Activated T-cell treated with anti-CD3 and anti-CD28 coated beads, Interleukin-2, amount 50 U/mL, for 4 hours (primary cell): ENCODE measurements at regions not wholly inside any gene's neighbourhood (a gene's known extent, or its start where the extent isn't known, plus 50 kb on each side); places are given as distances from the start of the nearest gene placed in this dataset.

Experiments used
- ATAC-seq, 2 donors: fragments of 200-7000 bp; cut with Tn5 transposase; one replicate each; pipeline ENCODE4 v1.10.0; 2021
- DNase-seq: peaks from one replicate; pipeline ENCODE4 v3.0.0-alpha.2; 2020
- H3K27me3 Mint-ChIP-seq: one replicate; pipeline ENCODE4 v1.8.0; 2021; ENCODE audit warnings: low read depth, mixed read lengths
- H3K36me3 Mint-ChIP-seq: one replicate; pipeline ENCODE4 v1.8.0; 2022; ENCODE audit warnings: mixed read lengths; ENCODE audit not compliant: insufficient read depth
- H3K4me1 Mint-ChIP-seq: one replicate; pipeline ENCODE4 v1.8.0; 2021; ENCODE audit warnings: low read depth, mixed read lengths
- H3K4me3 Mint-ChIP-seq: one replicate; pipeline ENCODE4 v1.8.0; 2021; ENCODE audit warnings: mild to moderate bottlenecking, moderate library complexity, mixed read lengths
- H3K9me3 Mint-ChIP-seq: one replicate; pipeline ENCODE4 v1.8.0; 2021; ENCODE audit warnings: mixed read lengths

DNA sequence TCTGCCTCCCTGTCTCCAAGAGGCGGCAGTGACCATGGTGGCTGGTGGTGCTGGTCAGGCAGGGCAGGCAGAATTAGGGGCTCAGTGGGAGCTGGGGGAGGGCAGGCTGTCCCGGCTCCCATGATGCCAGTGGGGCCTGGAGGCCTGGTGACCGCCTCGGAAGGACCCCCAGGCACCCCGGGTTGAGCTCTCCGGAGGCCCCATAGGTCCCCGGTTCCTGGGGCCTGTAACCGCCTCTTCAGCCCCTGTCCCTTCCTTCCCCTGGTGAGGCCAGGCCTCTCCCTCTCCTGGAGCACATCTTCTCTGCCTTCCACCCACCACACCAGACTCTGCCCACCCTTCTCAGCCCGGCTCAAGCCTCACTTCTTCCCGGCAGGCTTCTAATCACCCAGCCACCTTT lies 117.7 kb upstream of the GSC start:
- no peaks in the 10 kb centered on the region for H3K36me3 Mint-ChIP-seq
- no peak overlapping the region for H3K4me3 Mint-ChIP-seq
- H3K9me3 Mint-ChIP-seq = no peaks in the 10 kb centered on the region
- ATAC-seq (no peak), DNase-seq (no peak)
- no peaks in the 10 kb centered on the region for H3K4me1 Mint-ChIP-seq
- H3K27me3 Mint-ChIP-seq = peaks cover 3% of the 10 kb centered on the region

- H3K4me1 Mint-ChIP-seq = no peaks in the 10 kb centered on the region
- DNase-seq (no peak), ATAC-seq (no peak)
- no peak overlapping the region for H3K4me3 Mint-ChIP-seq
- H3K27me3 Mint-ChIP-seq = peaks cover 3% of the 10 kb centered on the region
- H3K36me3 Mint-ChIP-seq = no peaks in the 10 kb centered on the region
- H3K9me3 Mint-ChIP-seq = no peaks in the 10 kb centered on the region
Measured at GRCh38 chr14:94886931-94887330, 117.0 kb upstream of the GSC start.

- Mint-ChIP-seq H3K9me3 (no peaks in the 10 kb centered on the region), H3K4me1 (no peaks in the 10 kb centered on the region), H3K36me3 (no peaks in the 10 kb centered on the region), H3K4me3 (no peak overlapping the region), H3K27me3 (peaks cover 3% of the 10 kb centered on the region)
- DNase-seq (no peak), ATAC-seq (no peak)
Measured at GRCh38 chr14:94885481-94886155, 115.7 kb upstream of the GSC start.

DNA sequence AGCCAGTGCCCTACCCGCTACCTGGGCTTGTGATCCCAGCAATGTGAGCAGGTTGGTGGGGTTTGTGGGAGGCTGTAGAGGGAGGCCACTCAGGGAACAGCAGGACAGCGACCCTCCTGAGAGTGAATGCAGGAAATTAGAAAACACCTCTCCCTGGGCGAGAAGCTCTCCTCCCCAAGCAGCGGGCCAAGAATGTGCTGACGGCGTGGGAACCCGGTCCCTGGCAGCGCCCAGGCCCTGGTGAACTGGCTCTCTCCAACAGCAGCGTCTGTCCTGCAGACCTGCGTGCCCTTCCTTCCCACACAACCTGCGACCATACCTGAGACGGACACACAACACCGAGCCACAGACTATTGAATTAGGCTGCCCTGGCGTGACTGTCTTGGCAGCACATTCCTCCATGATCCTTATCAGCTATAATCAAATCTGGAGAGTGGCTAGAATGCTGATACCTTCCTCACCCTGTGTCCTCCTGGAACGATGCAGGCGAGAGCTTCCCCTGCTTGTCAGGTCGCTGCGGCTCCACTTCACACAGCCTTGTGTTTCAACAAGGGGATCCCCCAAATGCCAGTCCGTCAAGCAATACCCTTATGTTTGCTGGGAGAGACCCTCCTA lies 114.8 kb upstream of the GSC start:
- ATAC-seq = no peak
- no peaks in the 10 kb centered on the region for H3K4me1 Mint-ChIP-seq
- H3K9me3 Mint-ChIP-seq = no peaks in the 10 kb centered on the region
- H3K27me3 Mint-ChIP-seq = peaks cover 3% of the 10 kb centered on the region
- no peak for DNase-seq
- no peak overlapping the region for H3K4me3 Mint-ChIP-seq
- no peaks in the 10 kb centered on the region for H3K36me3 Mint-ChIP-seq

GRCh38 chr14:94882401-94882800 lies 112.5 kb upstream of the GSC start:
- H3K36me3 Mint-ChIP-seq = no peaks in the 10 kb centered on the region
- DNase-seq (no peak), ATAC-seq (no peak)
- H3K27me3 Mint-ChIP-seq = peaks cover 7% of the 10 kb centered on the region
- no peaks in the 10 kb centered on the region for H3K9me3 Mint-ChIP-seq
- H3K4me1 Mint-ChIP-seq = no peaks in the 10 kb centered on the region
- H3K4me3 Mint-ChIP-seq = no peak overlapping the region

GRCh38 chr14:94880876-94881275 lies 111.0 kb upstream of the GSC start:
- Mint-ChIP-seq H3K36me3 (no peaks in the 10 kb centered on the region), H3K9me3 (no peaks in the 10 kb centered on the region), H3K4me1 (no peaks in the 10 kb centered on the region), H3K27me3 (peaks cover 17% of the 10 kb centered on the region), H3K4me3 (no peak overlapping the region)
- DNase-seq = no peak
- no peak for ATAC-seq

DNA sequence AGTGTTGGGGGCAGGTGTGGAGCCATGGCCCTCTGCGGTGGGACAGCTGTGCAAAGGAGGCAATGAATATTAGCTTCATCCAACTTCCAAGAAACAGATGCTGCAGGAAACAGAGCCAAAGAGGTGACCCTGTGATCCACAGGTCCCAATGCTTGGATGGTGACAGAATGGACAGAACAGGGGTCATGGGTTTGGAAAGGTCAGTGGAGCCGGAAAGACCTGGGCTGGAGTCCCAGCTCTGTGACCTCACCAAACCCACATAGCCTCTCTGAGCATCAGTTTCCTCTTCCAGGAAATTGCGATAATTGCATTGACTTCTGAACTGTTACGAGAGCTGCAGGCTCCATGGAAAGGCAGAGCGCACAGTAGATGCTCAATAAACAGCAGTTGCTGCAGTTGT lies 110.2 kb upstream of the GSC start:
- Mint-ChIP-seq H3K4me1 (no peaks in the 10 kb centered on the region), H3K27me3 (peaks cover 20% of the 10 kb centered on the region), H3K4me3 (no peak overlapping the region), H3K36me3 (no peaks in the 10 kb centered on the region), H3K9me3 (no peaks in the 10 kb centered on the region)
- ATAC-seq (no peak), DNase-seq (no peak)

DNA sequence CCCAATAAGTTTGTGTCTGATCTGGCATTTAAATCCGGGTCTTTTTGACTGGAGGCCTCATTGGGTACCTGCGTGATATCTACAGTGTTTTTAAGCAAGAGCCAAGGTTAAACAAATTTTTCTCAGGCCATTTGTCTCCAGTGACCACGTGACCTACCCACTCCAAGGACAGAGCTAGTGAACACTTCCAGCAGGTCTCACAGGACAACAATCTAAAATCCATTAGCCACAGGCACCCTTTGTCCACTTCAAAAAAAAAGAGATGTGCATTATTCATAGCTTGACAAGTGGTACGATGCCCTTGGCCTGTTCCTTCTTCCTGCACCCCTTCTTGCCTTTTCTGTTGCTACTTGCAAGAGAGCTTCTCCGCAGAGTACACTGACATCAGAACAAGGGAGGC lies 109.6 kb upstream of the GSC start:
- H3K9me3 Mint-ChIP-seq = no peaks in the 10 kb centered on the region
- H3K27me3 Mint-ChIP-seq = peaks cover 22% of the 10 kb centered on the region
- H3K4me3 Mint-ChIP-seq = no peak overlapping the region
- no peak for ATAC-seq
- no peak for DNase-seq
- no peaks in the 10 kb centered on the region for H3K36me3 Mint-ChIP-seq
- H3K4me1 Mint-ChIP-seq = no peaks in the 10 kb centered on the region

- no peaks in the 10 kb centered on the region for H3K9me3 Mint-ChIP-seq
- H3K27me3 Mint-ChIP-seq = peaks cover 25% of the 10 kb centered on the region
- no peak for ATAC-seq
- DNase-seq = no peak
- no peaks in the 10 kb centered on the region for H3K4me1 Mint-ChIP-seq
- H3K4me3 Mint-ChIP-seq = no peak overlapping the region
- H3K36me3 Mint-ChIP-seq = no peaks in the 10 kb centered on the region
Measured at GRCh38 chr14:94876306-94876705, 106.4 kb upstream of the GSC start.

GRCh38 chr14:94875256-94875655 lies 105.3 kb upstream of the GSC start:
- no peaks in the 10 kb centered on the region for H3K9me3 Mint-ChIP-seq
- ATAC-seq (no peak), DNase-seq (no peak)
- H3K4me3 Mint-ChIP-seq = no peak overlapping the region
- H3K36me3 Mint-ChIP-seq = no peaks in the 10 kb centered on the region
- no peaks in the 10 kb centered on the region for H3K4me1 Mint-ChIP-seq
- peaks cover 27% of the 10 kb centered on the region for H3K27me3 Mint-ChIP-seq

DNA sequence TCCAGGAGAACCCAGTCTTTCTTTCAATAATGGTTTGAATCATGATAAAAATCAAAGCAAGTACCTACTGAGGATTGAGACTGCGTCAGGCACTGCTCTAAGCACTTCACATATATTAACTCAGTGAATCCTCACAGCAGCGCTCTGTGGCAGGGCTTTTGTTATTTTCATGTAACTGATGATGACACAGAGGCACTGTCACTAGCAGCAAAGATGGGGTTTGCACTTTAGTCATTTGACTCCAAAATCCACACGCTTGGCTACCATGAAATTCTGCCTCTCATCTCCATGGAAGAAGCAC lies 98.8 kb upstream of the GSC start:
- Mint-ChIP-seq H3K36me3 (no peaks in the 10 kb centered on the region), H3K4me3 (no peak overlapping the region), H3K4me1 (no peaks in the 10 kb centered on the region), H3K27me3 (peaks cover 13% of the 10 kb centered on the region), H3K9me3 (no peaks in the 10 kb centered on the region)
- ATAC-seq = no peak
- DNase-seq = no peak

DNA sequence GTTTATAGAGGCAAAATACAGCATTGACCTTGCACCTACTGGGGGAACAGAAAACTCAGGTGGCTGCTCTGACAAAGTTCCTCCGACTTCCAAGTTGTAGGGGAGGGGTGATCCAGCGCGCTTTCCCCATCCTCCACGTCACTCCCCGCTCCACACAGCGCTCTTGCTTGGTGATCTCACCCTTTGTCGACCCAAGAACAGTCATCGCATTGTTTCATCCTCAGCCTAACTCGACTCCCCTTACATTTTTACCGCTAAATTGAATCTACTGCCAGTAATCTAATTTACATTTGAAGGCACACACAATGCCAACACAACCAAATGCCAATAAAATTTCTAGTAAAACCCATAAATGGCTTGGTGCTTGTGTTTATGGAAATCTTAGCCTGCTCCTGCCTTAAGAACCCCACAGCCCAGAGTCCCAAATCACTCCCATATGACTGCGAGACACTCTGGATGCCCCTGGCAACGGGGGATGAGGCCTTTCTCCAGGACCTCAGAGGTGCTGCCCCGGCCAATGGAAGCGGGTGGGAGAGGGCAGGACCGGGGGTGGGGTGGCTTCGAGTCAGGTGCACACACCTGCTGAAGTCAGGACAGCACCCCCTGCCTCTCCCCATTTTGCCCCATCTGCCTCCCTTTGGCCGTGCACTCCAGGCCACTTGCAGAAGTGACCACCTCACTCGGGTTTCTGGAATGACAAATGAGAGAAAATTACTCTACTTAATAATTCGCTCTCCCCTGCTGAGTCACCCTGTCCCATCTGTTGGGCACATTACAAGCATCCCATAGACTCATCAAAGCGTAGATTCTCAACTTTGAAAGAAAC lies 98.2 kb upstream of the GSC start:
- Mint-ChIP-seq H3K36me3 (no peaks in the 10 kb centered on the region), H3K27me3 (peaks cover 13% of the 10 kb centered on the region), H3K4me3 (no peak overlapping the region), H3K4me1 (no peaks in the 10 kb centered on the region), H3K9me3 (no peaks in the 10 kb centered on the region)
- ATAC-seq (no peak), DNase-seq (no peak)

- ATAC-seq (no peak), DNase-seq (no peak)
- H3K27me3 Mint-ChIP-seq = peaks cover 13% of the 10 kb centered on the region
Measured at GRCh38 chr14:94867209-94867608, 97.3 kb upstream of the GSC start.

DNA sequence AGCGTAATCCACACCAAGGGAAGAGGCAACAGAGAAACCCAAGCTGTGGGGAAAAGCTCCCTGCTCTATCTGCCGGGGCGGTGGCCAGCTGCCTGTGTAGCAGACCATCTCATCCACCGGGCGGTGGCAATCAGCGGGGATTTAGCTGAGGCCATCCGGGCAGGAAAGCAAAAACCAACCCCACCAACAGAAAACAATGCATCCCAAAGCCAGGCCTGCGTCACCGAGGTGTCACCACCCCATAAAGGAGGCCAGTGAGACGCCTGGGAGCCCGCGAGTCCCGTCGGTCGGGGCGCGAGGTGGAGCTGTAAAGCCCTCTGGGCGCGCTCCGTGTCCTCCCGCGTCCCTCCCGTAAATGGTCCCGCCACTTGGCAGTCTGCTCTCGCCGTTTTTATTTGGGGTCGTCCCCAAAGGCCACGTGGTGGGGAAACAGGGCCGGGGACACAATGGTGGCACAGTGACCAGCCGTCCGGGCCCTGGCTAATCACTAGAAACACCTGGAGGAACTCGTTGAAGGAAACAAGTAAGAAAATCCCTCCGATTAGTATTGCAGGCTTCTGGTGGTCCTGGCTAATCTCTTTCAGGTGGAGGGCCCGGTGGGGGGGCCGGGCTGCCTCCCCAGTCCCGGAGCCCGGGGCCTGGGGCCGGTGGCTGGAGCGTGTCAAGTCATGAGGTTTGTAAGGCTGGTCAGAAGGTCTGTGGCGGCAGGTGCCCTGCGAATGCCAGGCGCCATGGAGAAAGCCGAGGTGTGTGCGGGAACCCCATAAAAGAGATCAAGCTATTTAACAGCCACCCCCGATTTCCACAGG lies 94.7 kb upstream of the GSC start:
- Mint-ChIP-seq H3K36me3 (no peaks in the 10 kb centered on the region), H3K4me1 (no peaks in the 10 kb centered on the region), H3K27me3 (peaks cover 22% of the 10 kb centered on the region), H3K4me3 (no peak overlapping the region), H3K9me3 (no peaks in the 10 kb centered on the region)
- DNase-seq (no peak), ATAC-seq (no peak)

More at GRCh38 chr14:94867209-94867608, 97.3 kb upstream of the GSC start:
- Mint-ChIP-seq H3K9me3 (no peaks in the 10 kb centered on the region), H3K36me3 (no peaks in the 10 kb centered on the region), H3K4me3 (no peak overlapping the region), H3K4me1 (no peaks in the 10 kb centered on the region)
